DMS114 treated with DMSO at 0.1 percent for 48 hours (cell line): ENCODE measurements at regions not wholly inside any gene's neighbourhood (a gene's known extent, or its start where the extent isn't known, plus 50 kb on each side); places are given as distances from the start of the nearest gene placed in this dataset.
"Not testable (repeated sequence)": the region's sequence is repeated elsewhere in the genome, so short reads cannot be mapped to it uniquely, and the experiment has no call there.

ENCODE experiments used
- DNase-seq: peaks from one replicate; lab custom pipeline; 2025; ENCODE audit not compliant: unreplicated experiment; lab: John Stamatoyannopoulos, UW

DNA sequence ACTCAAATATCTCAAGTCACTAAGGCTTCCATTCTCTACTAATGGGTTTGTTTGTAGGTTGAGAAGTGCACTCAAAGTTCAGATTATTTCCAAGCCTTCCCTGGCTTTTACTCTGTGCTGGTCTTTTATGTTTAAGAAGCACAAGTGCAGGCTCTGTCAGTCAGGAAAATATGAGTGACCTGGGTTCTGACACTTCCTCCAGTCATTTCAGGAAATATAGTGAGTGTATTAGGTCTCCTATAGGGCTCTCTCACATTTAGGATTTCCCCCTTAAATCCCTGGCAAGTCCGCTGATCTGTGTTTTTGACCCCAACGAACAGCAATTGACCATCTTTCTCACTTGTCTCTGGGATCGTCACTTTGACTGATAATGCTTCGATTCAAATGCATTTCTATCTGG is 210.2 kb downstream of the ARPP21 start:
- no peak for DNase-seq

DNA sequence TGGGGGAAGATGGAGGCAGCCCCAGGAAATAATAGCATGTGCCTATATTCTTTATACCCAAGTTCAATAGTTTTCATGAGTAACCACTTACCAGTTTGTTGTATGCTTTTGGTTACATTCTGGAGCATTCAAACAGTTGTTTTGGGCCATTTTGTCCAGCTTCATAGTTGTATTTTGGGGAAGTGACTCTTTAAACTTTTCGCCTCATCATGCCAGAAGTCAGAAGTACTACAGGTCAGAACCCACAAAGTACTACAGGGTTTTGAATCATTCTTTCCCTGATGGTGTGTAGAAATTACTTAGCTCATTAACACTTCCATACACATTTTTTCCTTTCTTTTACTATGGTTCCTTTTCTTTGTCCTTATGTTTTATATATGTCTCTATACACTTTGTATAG is 210.6 kb downstream of the ARPP21 start:
- DNase-seq: no peak

DNA sequence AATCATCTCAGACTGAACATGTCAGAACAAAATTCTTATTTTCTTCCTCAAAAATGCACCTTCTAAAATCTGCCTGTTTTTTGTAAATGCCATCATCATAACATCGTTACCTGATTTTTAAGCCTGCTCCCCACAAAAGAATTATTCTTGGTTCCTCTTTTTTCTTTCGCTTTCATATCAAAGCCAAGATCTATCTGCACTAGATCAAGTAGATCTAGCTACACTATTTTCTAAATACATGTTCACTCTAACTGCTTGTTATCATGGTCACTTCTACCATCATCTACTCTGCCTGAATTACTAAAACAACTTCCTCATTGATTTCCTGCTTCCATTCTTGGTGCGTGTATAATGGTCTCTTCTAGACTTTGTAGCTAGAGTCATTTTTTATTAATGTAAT is 217.7 kb downstream of the ARPP21 start:
- no peak for DNase-seq

DNA sequence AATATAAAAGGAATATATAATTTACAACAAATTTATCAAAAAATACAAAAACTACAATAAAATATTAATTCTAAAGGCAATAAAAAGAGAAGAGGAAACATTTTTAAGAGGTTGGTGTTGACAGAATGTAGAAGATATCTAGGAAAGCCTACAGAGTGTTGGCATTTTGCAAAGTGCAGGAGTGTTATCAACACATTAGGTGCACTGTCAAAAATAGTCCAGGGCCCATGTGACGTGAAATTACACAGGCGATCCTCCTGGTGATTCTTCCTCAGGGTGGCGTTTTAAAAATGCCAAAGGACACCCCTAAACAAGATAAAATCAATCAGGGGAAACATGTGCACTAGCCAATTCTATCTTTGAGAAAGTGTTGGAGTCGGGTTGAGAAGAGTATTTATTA is 222.7 kb downstream of the ARPP21 start:
- no peak for DNase-seq

DNA sequence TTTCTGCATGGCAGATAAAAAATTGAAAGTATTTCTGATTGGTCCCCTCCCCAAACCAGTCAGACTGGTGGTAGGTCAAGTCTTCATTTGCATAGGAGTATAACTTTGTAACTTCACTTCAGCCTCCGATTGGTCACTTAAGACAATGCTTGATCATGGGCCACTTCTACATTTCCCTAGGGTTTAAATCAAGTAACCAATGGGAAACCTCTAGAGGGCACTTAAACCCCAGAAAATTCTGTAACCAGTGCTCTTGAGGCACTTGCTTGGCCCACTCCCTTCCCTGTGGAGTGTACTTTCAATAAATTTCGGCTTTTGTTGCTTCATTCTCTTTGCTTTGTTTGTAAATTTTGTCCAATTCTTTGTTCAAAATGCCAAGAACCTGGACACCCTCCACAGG is 225.5 kb downstream of the ARPP21 start:
- DNase-seq: no peak

DNA sequence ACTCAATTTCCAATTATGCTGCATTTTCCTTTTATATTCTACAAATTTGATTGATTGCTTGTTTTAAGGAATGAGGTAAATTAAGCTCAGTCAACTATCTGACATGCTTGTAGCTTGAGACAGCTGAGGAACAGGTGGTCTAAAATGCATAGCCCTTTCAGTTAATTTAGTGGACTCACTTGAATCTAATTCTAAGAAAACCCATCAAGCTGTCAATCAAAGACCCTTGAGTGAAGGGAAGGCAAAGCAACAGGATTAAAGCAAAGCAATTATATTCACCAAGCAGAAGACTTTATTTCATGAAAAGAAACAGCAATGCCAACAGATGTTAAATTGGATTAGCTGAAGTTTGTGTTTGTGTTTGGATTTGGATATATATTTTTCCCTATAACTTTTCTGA is 228.5 kb downstream of the ARPP21 start:
- DNase-seq: no peak

DNA sequence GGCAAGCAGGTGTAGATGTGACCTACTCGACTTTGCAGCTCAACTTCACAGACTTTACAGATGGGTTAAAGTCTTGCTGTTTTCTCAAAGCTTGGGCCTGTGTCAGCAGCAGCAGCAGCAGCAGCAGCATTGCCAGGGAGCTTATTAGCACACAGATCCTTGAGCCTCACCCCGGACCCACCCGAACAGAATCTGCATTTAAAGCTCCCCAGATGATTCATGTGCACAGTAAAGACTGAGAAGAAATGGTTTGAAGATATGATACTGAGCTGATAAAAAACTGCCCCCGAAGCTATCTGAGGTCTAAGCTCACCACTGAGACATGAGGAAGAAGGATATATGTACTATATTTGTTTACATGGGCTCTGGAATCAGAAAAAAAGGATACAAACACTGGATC is 231.7 kb downstream of the ARPP21 start:
- no peak for DNase-seq

DNA sequence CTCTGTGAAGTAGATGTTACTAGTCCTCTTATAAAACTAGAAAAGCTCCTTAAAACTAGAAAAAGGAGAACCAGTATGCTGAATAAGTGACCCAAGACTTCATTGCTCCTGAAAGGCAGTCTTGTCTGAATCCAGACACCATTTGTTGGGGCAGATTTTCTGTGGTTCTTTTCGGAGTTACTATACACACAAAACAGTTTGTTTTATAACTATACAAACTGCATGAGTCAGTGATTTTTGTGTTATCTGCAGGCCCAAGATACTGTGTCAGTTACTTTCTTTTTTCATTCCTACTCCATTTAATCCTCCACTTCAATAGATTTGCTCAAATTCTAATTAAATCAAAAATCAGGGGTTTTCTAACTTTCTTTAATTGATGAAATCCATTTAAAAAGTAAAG is 244.6 kb downstream of the ARPP21 start:
- DNase-seq: no peak

DNA sequence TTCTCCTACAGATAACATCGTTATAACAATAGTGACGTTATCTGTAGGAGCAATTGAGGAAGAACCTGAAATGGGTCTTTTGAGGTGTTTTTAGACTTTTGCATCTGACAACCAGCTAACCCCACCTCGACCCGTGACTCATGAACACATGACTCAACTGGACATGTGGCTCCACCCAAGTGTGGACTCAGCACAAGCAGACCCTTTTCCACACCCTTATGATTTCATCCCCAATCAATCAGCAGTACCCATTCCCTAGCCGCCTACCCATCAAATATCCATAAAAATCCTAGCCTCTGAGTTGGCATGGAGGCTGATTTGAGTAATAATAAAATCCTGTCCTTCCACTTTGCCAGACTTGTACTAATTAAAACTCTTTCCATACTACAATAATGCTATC is 255.4 kb downstream of the ARPP21 start:
- no peak for DNase-seq

DNA sequence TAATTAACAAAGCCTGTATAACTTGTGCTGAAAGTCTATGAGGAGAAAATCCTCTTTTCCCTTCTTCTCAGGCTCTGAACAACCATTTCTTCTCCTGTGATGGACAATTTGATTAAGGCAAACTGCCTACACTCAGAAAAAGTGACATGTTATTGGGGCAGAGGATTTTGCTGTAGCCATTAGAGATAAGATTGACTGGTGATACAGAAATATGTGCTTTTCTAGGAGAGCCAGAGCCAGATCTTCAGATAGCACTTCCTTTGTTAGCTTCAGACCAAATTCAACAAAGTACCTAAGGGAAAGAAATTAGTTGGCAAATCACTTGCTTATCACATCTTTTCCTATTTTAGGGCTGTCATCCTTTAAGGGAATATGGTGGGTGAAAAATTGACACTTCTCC is 259.9 kb downstream of the ARPP21 start:
- no peak for DNase-seq

DNA sequence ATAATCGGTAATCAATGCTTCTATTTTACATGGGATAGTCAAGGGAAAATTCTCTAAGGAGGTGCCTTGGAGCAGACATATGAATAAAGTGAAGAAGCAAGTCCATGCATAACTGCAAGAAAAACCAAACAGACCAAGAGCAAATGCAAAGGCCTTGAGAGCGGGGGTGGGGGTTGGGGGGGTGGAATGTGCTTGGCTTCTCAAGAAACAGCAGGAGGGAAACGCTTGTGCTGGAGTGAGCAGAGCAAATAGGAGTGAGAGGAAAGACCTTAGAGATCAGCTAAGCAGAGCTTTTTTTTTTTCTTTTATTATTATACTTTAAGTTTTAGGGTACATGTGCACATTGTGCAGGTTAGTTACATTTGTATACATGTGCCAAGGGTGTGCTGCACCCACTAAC is 260.8 kb downstream of the ARPP21 start:
- DNase-seq: no peak

DNA sequence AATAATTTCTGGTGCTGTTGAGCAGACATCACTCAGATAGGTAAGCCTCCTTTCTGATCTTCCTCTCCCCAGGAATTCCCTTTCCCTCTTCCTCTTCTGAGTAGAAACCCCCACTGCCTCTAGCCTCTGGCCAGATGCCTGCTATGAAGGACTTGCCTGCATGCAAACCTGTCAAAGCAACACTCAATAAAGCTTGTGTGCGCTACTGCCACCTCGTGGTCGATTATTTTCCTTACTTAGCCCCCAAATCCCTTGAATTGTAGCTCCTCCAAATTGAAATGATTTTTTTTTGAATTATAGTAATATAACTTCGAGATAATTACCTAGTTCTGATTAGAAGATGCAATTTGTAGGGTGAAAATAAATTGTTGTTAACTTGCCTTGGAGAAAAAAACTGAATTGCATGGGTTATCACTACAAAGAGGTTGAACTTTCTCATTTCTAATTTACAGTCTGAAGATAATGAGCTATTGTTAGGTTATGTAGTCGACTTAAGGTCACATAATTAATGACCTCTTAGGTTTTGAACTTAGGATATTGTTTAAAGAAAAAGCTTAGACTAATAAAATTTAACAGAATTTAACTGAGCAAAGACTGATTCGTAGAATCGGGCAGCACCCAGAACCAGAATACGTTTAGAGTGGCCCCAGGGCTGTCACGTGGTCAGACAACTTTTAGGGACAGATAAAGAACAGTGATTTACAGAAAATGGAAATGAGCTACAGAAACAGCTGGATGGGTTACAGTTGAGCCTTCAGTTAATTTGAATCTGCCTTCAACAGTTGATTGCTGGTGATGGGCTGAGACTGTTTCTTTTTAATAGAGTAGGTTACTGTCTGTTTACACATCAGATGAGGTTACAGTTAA is 269.3 kb downstream of the ARPP21 start:
- peak; percentile 38 for DNase-seq

DNA sequence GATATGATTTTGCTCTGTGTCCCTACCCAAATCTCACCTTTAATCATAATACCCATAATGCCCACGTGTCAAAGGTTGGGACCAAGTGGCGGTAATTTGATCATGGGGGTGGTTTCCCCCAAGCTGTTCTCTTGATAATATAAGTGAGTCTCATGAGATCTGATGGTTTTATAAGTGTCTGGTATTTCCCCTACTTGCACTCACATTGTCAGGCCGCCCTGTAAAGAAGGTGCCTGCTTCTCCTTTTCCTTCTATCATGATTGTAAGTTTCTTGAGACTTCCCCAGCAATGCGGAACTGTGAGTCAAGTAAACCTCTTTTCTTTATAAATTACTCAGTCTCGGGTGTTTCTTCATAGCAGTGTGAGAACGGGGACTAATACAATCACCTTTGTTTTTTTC is 279.8 kb downstream of the ARPP21 start:
- no peak for DNase-seq

DNA sequence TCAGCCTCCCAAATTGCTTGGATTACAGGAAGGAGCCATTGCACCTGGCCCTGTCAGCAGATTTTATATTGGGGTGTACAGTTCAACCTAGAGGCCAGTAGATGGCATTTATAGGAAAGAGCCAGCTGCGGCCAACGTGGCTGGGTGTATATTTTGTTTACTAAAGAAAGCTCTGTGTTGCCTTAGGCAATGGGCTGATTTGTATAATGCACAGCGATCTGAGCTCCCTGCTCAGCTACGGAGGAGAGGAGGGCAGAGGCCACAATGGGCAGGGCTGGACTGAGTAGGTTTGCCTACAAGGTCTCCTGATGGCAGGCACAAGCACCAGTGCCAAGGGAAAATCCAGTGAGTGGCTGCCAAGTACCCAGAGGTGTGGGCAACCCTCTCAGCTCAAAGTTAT is 282.4 kb downstream of the ARPP21 start:
- DNase-seq: no peak

DNA sequence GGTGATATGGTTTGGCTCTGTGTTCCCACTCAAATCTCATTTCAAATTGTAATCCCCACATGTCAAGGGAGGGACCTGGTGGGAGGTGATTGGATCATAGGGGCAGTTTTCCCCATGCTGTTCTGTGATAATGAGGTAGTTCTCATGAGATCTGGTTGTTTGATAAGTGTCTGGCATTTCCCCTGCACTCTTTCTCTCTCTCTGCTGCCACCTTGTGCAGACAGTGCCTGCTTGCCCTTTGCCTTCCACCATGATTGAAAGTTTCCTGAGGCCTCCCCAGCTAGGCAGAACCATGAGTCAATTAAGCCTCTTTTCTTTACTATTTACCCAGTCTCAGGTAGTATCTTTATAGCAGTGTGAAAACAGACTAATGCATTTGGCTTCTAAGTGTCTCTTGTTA is 284.7 kb downstream of the ARPP21 start:
- not testable (repeated sequence) for DNase-seq

DNA sequence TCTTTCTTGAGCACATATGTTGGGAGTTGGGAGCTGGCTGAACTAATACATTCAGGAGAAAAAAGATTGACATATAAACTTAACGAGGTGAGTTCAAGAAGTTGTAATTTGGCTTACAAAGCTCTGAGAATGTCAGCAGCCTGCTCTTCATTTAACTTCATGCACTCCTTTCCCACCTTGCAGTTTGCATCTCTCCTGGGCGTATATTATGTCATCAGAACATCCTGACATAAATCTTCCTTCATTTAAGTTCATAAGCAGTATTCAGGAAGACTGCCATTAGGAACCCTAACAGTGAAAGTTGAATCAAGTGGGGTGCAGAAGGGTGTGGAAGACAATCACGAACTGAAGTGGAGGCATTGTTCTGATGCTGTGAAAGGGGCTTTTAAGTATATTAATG is 288.1 kb downstream of the ARPP21 start:
- no peak for DNase-seq

DNA sequence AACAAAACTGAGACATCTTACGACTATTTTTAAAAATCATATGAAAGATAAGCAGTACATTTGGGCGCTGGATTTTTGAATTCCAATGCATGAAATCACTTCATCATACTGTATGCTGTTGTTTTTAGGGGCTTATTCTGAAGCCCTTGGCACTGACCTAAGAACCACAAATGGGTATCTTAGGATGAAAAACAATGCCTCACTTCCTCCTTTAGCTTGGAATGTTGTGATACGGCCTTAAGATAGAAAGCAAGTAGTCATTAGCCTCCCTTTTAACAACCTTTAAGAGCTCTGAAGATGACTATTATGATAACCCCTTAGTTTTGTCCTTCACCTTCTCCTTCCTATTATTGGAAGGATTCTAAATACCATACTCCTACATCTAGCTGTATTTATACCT is 289.8 kb downstream of the ARPP21 start:
- no peak for DNase-seq

DNA sequence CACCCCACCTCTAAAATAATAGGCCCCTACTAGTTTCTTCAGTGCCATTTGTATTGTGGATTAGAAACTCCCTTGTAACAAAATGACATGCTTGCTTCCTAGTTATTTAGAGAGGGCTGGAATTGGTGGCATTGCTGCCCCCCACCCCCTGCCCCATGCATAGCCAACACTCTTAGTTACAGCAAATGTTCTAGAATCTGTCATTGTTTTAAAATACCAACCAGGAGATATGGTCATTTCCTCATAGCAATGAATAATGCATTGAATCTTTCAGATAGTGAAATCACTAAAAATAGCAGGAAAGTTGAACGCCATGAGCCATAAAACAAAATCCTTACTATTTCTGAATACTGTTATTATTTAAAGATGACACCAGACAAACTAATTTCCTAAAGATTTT is 292.5 kb downstream of the ARPP21 start:
- no peak for DNase-seq

DNA sequence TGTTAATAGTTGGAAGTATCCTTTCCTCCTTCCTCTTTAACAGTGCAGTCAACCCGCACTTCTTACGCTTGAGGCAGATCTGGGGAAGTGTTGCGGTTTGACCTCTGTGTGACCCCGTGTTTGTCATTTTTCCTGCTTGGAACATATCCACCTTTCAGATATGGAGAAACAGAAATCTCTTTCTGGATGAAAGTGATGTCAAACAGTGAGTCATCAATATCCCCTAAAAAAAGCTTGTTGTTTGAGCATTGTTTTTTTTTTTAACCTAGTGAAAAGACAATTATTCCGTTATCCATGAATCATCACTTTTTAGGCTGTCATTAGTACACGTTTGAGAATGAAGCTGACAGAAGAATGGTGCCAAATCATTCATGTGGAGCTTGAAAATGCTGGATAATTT is 293.7 kb downstream of the ARPP21 start:
- DNase-seq: no peak

DNA sequence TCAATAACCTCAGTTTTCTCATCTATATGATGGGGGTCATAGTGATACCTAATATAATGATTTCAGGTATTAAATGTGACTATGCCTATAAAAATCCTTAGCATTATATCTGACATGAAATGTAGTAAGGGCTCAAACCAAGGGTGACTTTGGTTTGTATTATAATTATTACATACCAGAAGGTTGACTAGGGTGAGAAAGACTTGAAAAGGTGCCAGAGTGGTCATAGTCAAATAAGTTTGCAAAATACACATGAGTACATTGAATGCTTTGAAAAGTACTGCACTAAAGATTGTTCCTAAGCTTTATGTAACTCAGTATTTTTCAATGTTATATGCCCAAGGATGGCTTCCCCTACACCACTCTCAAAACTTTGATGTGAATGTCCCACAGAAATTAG is 297.2 kb downstream of the ARPP21 start:
- no peak for DNase-seq

DNA sequence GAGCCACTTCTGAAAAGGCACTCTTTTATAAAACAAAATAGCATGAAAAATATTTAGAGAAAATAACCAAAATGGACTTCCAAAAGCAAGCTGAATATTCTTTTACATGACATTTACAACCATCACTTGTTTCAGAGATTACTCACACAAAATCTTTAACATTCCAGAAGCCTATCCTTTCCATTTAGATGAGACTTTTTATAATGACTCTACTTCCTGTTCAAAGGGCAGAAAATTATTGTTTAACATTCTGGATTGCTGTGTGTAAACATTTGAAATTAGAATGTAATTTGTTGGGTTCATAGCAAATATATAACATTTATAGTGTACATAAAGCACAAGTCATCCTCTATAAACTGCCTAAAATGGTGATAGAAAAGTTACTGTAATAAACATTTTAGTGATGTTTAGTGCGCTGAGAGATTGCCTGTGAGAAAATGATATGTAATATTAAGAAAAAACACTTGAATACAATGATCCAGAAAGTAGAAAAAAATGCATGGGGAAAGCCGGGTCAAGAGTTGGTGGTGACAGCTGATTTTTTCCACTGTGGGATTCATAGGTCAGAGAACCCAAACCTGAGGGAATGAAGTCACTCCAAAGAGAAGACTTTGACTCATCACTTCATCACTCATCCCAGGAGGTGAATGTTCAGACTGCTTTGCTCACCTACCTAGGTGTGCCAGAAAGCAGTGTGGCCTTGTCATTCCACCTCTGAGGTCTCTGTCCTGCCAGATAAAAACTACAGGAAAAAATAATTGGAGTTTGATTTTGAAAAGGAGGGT is 305.8 kb downstream of the ARPP21 start:
- DNase-seq: no peak

DNA sequence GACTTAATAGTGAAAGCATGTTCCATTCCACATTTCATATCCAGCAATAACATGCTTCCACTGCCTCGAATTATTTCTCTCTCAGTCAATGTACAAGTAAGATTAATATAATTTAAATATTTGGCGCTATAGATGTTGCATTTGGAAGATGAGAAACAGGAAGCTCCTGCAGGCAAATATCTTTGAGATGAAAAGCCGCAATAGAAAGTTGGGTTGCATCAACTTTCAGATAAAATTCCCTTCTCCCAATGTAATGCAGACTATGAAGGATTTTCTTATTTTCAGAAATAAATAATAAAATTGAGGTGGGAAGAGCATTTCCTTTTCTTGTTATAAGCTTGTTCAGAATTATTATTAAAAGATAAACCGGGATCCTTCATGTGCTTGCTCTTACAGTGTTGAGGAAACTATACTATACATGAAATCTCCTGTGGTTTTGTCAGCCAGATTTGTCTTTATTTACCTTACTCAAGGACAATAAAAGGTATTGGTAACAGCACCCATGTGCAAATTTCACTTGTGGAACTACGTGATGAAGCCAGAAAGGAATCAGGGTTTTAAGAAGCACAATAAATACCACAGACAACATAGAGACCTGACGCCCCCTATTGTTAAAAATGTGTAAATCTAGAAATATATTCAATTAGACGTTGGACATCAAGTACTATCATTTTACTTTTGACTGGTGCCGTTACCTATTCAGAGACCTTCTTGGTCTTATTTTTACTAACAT is 307.0 kb downstream of the ARPP21 start:
- no peak for DNase-seq
